T-helper 2 cell treated with Interferon-gamma antibody and Interleukin-4, amounts not matched to agents 5 μg/mL and 100 μg/mL, for 36 hours (primary cell): ENCODE measurements at regions not wholly inside any gene's neighbourhood (a gene's known extent, or its start where the extent isn't known, plus 50 kb on each side); places are given as distances from the start of the nearest gene placed in this dataset.

Experiments used
- DNase-seq: peaks from one replicate; pipeline ENCODE4 v3.0.0; 2021; ENCODE audit warnings: low spot score
- H3K27ac Mint-ChIP-seq: one replicate; pipeline ENCODE4 v1.8.0; 2021; ENCODE audit warnings: mild to moderate bottlenecking, mixed read lengths
- H3K27me3 Mint-ChIP-seq: one replicate; pipeline ENCODE4 v1.8.0; 2021; ENCODE audit warnings: low read depth, mixed read lengths
- H3K36me3 Mint-ChIP-seq: one replicate; pipeline ENCODE4 v1.8.0; 2021; ENCODE audit warnings: low read depth, mixed read lengths
- H3K4me1 Mint-ChIP-seq: one replicate; pipeline ENCODE4 v1.8.0; 2021; ENCODE audit warnings: low read depth, mixed read lengths
- H3K4me3 Mint-ChIP-seq: one replicate; pipeline ENCODE4 v1.8.0; 2022; ENCODE audit warnings: mild to moderate bottlenecking, moderate library complexity, mixed read lengths
- H3K9me3 Mint-ChIP-seq: one replicate; pipeline ENCODE4 v1.8.0; 2021; ENCODE audit warnings: mixed read lengths

- H3K36me3 Mint-ChIP-seq = no peaks in the 10 kb centered on the region
- no peak for DNase-seq
- no peaks in the 10 kb centered on the region for H3K27me3 Mint-ChIP-seq
- no peaks in the 10 kb centered on the region for H3K4me1 Mint-ChIP-seq
- no peaks in the 10 kb centered on the region for H3K9me3 Mint-ChIP-seq
- no peak overlapping the region for H3K27ac Mint-ChIP-seq
- H3K4me3 Mint-ChIP-seq = no peak overlapping the region
These were observed 118.7 kb upstream of the PTPRG start for GRCh38 chr3:61442696-61443095.

GRCh38 chr3:61443886-61444285, 117.5 kb upstream of the PTPRG start:
- no peaks in the 10 kb centered on the region for H3K27me3 Mint-ChIP-seq

GRCh38 chr3:61444782-61445181, 116.6 kb upstream of the PTPRG start:
- no peaks in the 10 kb centered on the region for H3K36me3 Mint-ChIP-seq
- H3K4me3 Mint-ChIP-seq = no peak overlapping the region
- no peak overlapping the region for H3K27ac Mint-ChIP-seq
- no peak for DNase-seq
- no peaks in the 10 kb centered on the region for H3K9me3 Mint-ChIP-seq
- H3K4me1 Mint-ChIP-seq = no peaks in the 10 kb centered on the region
- no peaks in the 10 kb centered on the region for H3K27me3 Mint-ChIP-seq

More at GRCh38 chr3:61443886-61444285, 117.5 kb upstream of the PTPRG start:
- Mint-ChIP-seq H3K9me3 (no peaks in the 10 kb centered on the region), H3K27ac (no peak overlapping the region), H3K4me3 (no peak overlapping the region), H3K36me3 (no peaks in the 10 kb centered on the region), H3K4me1 (no peaks in the 10 kb centered on the region)
- DNase-seq = no peak

GRCh38 chr3:61445924-61446323, 115.4 kb upstream of the PTPRG start:
- no peak for DNase-seq
- H3K4me1 Mint-ChIP-seq = no peaks in the 10 kb centered on the region
- no peak overlapping the region for H3K4me3 Mint-ChIP-seq
- no peaks in the 10 kb centered on the region for H3K27me3 Mint-ChIP-seq
- no peaks in the 10 kb centered on the region for H3K36me3 Mint-ChIP-seq
- H3K27ac Mint-ChIP-seq = no peak overlapping the region
- H3K9me3 Mint-ChIP-seq = no peaks in the 10 kb centered on the region

GRCh38 chr3:61446341-61446740, 115.0 kb upstream of the PTPRG start:
- no peak for DNase-seq
- H3K27ac Mint-ChIP-seq = no peak overlapping the region
- H3K4me3 Mint-ChIP-seq = no peak overlapping the region
- H3K36me3 Mint-ChIP-seq = no peaks in the 10 kb centered on the region
- H3K9me3 Mint-ChIP-seq = no peaks in the 10 kb centered on the region
- H3K27me3 Mint-ChIP-seq = no peaks in the 10 kb centered on the region
- no peaks in the 10 kb centered on the region for H3K4me1 Mint-ChIP-seq

GRCh38 chr3:61448378-61448777, 113.0 kb upstream of the PTPRG start:
- Mint-ChIP-seq H3K9me3 (no peaks in the 10 kb centered on the region), H3K36me3 (no peaks in the 10 kb centered on the region), H3K27me3 (no peaks in the 10 kb centered on the region), H3K27ac (no peak overlapping the region), H3K4me1 (no peaks in the 10 kb centered on the region), H3K4me3 (no peak overlapping the region)
- DNase-seq = no peak

- Mint-ChIP-seq H3K27ac (no peak overlapping the region), H3K36me3 (no peaks in the 10 kb centered on the region), H3K9me3 (no peaks in the 10 kb centered on the region), H3K4me1 (no peaks in the 10 kb centered on the region), H3K27me3 (no peaks in the 10 kb centered on the region), H3K4me3 (no peak overlapping the region)
- no peak for DNase-seq
These were observed 111.9 kb upstream of the PTPRG start for GRCh38 chr3:61449327-61450040.

GRCh38 chr3:61450866-61451265, 110.5 kb upstream of the PTPRG start:
- Mint-ChIP-seq H3K27me3 (no peaks in the 10 kb centered on the region), H3K4me3 (no peak overlapping the region), H3K27ac (no peak overlapping the region)

GRCh38 chr3:61451841-61452240, 109.5 kb upstream of the PTPRG start:
- no peaks in the 10 kb centered on the region for H3K36me3 Mint-ChIP-seq
- H3K27me3 Mint-ChIP-seq = no peaks in the 10 kb centered on the region
- no peak overlapping the region for H3K27ac Mint-ChIP-seq
- H3K4me1 Mint-ChIP-seq = no peaks in the 10 kb centered on the region
- DNase-seq = no peak
- H3K9me3 Mint-ChIP-seq = no peaks in the 10 kb centered on the region
- H3K4me3 Mint-ChIP-seq = no peak overlapping the region

More at GRCh38 chr3:61450866-61451265, 110.5 kb upstream of the PTPRG start:
- Mint-ChIP-seq H3K4me1 (no peaks in the 10 kb centered on the region), H3K36me3 (no peaks in the 10 kb centered on the region), H3K9me3 (no peaks in the 10 kb centered on the region)
- DNase-seq = no peak

- Mint-ChIP-seq H3K36me3 (no peaks in the 10 kb centered on the region), H3K27ac (no peak overlapping the region), H3K9me3 (no peaks in the 10 kb centered on the region), H3K4me1 (no peaks in the 10 kb centered on the region), H3K4me3 (no peak overlapping the region), H3K27me3 (no peaks in the 10 kb centered on the region)
- no peak for DNase-seq
These were observed 108.8 kb upstream of the PTPRG start for GRCh38 chr3:61452535-61453090.

- Mint-ChIP-seq H3K27me3 (no peaks in the 10 kb centered on the region), H3K9me3 (no peaks in the 10 kb centered on the region), H3K4me1 (no peaks in the 10 kb centered on the region), H3K4me3 (no peak overlapping the region), H3K36me3 (no peaks in the 10 kb centered on the region), H3K27ac (no peak overlapping the region)
- no peak for DNase-seq
These were observed 107.3 kb upstream of the PTPRG start for GRCh38 chr3:61454006-61454585.

- Mint-ChIP-seq H3K4me1 (no peaks in the 10 kb centered on the region), H3K4me3 (no peak overlapping the region), H3K36me3 (no peaks in the 10 kb centered on the region), H3K27me3 (no peaks in the 10 kb centered on the region), H3K9me3 (no peaks in the 10 kb centered on the region), H3K27ac (no peak overlapping the region)
- DNase-seq = no peak
These were observed 106.6 kb upstream of the PTPRG start for GRCh38 chr3:61454801-61455200.

- H3K27ac Mint-ChIP-seq = no peak overlapping the region
- H3K4me1 Mint-ChIP-seq = no peaks in the 10 kb centered on the region
- H3K36me3 Mint-ChIP-seq = no peaks in the 10 kb centered on the region
- H3K27me3 Mint-ChIP-seq = peaks cover under 1% of the 10 kb centered on the region
- no peak for DNase-seq
- no peaks in the 10 kb centered on the region for H3K9me3 Mint-ChIP-seq
- no peak overlapping the region for H3K4me3 Mint-ChIP-seq
These were observed 100.7 kb upstream of the PTPRG start for GRCh38 chr3:61460636-61461035.

GRCh38 chr3:61463191-61463590, 98.2 kb upstream of the PTPRG start:
- Mint-ChIP-seq H3K9me3 (no peaks in the 10 kb centered on the region), H3K27ac (no peak overlapping the region), H3K4me3 (no peak overlapping the region), H3K36me3 (no peaks in the 10 kb centered on the region), H3K27me3 (peaks cover 7% of the 10 kb centered on the region), H3K4me1 (no peaks in the 10 kb centered on the region)
- DNase-seq = no peak
